Umbilical cord (tissue), 1 donor: ENCODE measurements at regions not wholly inside any gene's neighbourhood (a gene's known extent, or its start where the extent isn't known, plus 50 kb on each side); places are given as distances from the start of the nearest gene placed in this dataset.
"Not testable (repeated sequence)": the region's sequence is repeated elsewhere in the genome, so short reads cannot be mapped to it uniquely, and the experiment has no call there.

Experiments
- DNase-seq: peaks from one replicate; pipeline ENCODE4 v3.0.0-alpha.2; 2015; ENCODE audit warnings: low spot score

DNA sequence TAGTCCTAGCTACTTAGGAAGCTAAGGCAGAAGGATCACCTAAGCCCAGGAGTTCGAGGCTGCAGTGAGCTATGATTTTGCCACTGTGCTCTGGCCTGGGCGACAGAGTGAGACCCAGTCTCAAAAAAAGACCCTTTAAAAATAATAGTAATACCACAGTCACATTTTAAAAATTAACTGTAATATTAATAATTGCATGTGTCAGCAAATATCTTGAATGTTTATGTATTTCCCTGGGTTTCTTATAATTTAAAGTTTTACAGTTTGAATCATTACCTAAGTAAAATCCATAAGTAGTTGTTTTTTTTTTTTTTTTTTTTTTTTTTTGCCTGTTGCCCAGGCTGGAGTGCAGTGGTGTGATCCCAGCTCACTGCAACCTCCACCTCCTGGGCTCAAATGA is 69.2 kb downstream of the LYZL2 start:
- DNase-seq, result no peak

DNA sequence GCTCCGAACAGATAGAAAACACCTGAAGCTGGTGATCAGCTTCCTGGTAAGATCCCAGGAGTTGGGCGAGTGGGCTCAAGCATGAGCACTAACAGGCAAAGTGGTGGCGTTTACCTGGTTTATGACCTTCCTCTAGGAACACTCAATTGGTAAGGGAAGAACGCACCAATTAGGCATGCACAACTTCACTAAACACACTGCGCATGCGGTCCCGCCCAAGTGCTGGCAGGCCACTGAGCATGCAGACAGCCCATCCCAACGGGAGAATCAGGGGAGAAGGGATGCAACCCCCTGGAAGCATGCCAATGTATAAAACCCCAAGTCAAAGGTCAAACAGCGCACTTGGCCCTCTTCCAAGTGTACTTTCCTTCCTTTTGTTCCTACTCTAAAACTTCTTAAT is 70.4 kb downstream of the LYZL2 start:
- DNase-seq, result no peak

DNA sequence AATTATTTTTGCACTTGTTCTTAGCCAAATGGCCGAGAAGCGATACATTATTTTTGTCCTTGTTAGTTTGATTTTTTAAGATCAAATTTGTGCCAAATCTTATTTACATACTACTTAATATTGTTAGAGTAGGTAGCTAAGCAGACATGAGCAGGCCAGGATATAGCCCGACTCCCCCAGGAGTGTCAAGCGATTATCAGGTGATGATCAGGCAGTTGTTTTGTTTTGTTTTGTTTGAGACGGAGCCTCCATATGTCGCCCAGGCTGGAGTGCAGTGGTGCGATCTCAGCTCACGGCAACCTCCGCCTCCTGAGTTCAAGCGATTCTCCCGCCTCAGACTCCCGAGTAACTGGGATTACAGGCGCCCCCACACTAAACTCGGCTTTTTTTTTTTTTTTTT is 71.1 kb downstream of the LYZL2 start:
- DNase-seq, result no peak

DNA sequence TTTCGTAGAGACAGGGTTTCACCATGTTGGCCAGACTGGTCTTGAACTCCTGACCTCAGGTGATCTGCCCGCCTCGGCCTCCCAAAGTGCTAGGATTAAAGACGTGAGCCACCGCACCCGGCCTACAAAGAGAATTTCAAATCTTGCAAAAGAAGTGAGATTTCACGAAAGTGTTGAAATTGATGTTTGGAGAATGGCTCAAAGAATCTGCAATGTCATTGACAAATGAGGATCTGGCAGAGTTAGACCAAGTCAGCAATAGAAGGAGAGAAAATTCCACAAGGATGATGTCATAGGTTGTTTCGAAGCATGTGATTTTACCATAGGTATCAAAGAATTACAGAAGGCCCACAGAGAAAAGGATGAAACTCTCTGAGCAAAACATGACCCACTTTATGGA is 71.7 kb downstream of the LYZL2 start:
- DNase-seq, result no peak

DNA sequence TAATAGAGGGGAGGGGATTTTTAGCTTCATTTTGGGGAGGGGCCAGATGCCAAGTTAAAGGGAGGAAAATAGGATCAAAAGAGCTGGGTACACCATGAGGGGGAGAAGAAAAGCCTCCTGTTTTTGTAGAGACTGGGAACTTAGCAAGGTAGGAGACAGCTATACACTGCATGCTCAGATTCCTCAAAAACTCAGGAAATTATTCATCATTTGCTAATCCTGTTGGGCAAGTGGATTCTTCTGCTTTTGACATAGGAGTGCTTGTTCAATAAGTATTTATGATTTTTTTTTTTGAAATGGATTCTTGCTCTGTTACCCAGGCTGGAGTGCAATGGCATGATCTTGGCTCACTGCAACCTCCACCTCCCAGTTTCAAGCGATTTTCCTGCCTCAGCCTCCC is 73.4 kb downstream of the LYZL2 start:
- no peak for DNase-seq

DNA sequence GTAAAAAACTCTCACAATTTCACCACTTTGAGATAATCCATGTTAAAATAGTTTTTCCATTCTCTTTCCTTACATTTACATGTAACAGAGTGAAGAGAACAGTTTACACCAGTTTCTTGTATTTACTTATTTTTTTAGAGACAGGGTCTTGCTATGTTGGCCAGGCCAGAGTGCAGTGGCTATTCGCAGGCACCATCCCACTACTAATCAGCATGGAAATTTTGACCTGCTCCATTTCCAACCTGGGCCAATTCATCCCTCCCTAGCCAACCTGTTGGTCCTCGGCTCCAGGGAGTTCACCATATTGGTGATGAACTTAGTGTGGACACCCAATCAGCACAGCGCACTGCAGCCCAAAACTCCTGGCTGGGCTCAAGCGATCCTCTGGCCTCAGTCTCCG is 74.1 kb downstream of the LYZL2 start:
- no peak for DNase-seq

DNA sequence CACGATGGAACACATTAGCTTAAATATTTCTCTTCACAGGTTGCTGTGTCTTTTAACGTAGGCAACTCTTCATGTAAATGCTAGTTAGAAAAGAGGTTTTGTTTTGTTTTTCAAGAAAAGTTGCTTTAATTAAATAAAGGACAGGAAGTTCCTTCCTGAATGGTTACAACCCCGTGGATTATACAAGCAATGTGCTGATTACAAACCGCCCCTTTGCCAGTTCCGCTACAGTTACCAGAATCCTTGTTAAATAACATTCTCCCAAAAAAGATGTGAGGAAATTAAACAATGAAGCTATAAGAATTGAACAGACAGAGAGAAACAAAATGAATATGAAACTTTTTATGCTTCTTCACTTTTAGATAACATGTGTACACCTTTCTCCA is 75.1 kb downstream of the LYZL2 start:
- no peak for DNase-seq

DNA sequence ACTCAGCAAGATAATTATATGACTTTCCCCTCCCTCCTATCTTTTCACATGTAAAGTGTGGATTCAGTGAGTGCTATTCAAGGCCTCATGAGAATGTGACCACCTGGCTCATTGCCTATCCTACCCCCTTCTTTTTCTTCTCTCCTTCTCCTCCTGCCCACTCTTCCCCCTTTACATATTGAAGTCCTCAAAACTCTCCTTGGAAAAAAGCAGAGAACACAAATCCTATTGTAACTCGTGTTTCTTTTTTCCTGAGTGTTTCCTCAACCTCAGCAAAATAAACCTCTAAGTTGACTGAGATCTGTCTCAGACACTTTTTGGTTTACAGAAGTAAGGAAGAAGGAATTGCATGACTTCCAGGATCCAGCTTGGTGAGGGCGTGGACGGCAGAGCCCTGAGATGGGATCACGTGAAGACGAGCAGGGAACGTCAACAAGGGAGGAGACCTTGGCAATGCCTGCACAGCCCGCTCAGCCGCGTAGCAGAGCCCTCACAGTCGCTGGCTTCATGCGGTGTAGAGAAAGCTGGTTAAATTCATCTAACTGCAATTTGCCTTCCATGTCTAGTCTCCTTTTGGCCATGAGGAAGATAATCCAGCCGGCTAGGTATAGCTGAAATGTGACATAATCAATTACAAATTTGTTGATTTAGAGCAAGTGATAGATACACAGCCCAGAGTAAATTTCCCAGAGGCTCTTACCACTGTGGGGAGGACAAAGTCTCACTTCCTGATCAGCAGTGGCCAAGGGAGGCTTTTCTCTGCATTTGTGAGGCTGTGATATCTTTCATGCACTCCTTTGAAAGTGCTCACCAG is 75.7 kb downstream of the LYZL2 start:
- DNase-seq, result peak; percentile 81

DNA sequence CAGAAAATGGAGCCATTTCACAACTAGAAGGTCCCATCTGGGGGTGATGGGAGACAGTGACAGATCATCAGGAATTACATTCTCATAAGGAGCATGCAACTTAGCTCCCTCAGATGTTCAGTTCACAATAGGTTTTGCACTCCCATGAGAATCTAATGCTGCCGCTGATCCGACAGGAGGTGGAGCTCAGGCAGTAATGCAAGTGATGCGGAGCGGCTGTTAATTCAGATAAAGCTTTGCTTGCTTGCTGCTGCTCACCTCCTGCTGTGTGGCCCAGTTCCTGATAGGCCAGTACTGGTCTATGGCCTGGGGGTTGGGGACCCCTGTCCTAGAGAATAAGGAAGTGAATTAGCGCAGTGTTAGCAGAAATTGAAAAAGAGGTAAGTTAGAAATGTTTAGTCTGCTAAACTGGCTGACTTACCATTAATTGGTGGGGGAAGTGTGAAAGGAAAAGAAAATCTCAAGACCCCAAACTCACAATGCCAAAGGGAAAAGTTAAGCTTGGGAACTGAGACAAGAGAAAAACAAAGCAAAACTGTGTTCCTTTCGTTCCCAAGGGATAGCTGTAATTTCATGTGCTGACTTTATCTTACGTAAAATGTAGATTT is 76.4 kb downstream of the LYZL2 start:
- peak; percentile 26 for DNase-seq

DNA sequence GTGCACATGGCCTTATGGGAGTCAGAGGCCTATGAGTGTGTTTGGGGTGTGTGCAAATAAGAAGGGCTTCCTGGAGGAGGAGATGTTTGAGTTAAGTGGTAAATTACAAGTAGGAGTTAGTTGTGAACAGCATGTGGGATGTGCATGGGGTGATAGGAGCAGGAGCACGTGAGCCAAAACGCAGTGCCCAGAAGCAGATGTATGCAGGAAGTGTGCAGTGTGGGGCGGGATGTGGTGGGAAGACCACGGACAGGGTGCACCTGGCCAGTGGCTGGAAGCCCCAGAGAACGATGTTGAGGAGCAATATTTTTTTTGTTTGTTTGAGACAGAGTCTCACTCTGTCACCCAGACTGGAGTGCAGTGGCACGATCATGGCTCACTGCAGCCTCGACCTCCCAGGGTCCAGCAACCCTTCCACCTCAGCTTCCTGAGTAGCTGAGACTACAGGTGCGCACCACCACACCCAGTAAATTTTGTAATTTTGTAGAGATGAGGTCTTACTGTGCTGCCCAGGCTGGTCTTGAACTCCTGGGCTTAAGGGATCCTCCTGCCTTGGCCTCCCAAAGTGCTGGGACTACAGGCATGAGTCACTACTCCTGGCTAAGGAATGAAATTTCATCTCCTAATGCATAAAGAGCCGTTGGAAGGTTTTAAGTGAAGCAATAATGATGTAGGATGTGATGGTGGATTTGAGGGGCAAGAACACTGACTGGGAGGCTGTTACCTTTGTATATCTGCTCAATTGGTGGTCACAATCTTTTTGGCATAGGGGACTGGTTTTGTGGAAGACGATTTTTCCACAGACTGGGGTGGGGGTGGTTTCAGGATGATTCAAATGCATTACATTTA is 78.4 kb downstream of the LYZL2 start:
- no peak for DNase-seq

DNA sequence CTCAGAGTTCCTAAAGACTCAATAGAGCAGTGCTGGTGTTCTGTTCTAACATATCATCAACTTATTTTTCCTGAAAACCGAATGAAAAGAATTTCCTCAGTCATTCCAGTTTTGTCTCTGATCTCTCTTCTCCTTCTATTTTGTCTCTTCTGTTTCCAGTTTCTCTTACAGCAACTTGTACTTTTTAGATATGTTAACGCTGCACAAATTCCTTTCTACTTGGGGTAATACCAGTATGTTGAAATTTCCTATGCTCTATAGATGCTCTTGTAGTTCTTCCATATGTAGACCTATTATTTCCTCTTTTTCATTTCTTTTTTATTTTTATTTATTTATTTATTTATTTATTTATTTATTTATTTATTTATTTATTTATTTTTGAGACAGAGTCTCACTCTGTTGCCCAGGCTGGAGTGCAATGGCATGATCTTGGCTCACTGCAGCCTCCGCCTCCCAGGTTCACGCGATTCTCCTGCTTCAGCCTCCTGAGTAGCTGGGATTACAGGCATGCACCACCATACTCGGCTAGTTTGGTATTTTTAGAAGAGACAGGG is 80.3 kb downstream of the LYZL2 start:
- DNase-seq, result peak; percentile 35

DNA sequence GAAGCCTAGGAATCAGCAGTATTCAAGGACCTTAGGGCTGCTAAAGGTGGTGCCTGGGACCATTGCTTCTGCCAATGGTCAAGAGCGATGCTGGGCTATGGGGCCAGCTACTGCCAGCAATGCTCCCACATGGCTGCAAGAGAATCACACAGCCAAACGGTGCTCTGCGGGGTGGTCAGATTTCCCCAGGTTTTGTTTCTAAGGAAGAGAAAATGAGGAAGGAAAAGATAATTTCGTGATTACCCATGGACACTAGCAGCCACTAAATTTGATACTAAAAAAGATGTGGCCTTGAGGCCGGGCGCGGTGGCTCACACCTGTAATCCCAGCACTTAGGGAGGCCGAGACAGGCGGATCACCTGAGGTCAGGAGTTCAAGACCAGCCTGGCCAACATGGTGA is 83.0 kb downstream of the LYZL2 start:
- DNase-seq, result no peak

DNA sequence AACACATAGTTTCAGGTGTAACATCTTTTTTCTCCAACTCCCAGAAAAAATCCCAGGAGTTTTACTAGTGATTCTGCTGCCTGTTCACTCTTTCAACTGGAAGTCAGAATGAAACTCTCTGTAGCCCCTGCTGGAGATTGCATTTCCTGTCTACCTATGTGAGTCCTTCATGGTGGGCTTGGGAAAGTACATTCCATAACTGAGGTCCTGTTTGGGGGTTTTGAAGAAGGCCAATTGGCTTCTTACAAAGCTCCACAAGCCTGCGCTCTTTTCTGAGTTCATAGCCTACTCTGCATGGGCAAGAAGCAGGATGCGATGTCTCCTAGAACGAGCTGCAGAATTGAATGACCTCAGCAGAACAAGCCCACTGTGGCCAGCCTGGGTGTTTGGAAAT is 86.7 kb downstream of the LYZL2 start:
- DNase-seq, result no peak

DNA sequence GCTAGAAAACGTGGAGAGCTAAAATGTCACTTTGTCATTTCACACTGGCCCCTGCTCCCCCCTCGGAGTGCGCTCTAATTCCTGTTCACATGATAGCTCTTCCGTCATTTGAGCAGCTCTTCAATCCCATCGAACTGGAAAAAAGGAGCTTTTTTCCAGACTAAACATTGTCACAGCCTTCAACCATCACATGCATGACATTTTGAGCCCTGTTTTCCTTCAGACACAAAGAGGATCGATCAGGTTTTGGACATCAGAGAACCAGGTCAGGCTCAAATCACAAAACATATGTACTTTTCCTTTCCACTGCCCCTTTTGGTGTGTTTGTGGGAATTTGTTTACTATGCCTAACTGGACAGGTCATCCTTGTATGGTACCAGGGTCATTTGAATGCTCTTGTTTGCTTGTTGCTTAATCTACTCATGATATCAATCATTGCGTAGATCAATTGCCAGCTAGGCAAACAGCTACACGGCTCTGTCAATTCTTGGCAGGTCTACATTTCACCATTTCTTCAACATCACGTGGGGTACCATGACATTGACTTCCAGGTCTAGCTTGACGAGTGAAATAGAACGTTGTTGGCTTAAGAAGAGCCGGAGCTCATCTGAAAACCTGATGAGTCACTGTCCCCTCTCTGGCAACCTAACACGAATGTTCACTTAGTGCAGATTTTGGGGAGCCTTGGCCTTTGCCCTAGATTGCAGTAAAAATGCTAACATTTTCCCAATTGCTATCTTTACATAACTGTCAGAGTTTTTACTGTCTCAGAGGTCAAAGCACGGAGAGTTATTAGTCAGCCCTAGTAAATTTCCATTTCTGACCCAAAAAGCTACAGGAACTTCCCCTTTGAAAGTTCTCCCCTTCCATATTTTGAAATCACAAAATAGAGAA is 87.3 kb downstream of the LYZL2 start:
- no peak for DNase-seq

DNA sequence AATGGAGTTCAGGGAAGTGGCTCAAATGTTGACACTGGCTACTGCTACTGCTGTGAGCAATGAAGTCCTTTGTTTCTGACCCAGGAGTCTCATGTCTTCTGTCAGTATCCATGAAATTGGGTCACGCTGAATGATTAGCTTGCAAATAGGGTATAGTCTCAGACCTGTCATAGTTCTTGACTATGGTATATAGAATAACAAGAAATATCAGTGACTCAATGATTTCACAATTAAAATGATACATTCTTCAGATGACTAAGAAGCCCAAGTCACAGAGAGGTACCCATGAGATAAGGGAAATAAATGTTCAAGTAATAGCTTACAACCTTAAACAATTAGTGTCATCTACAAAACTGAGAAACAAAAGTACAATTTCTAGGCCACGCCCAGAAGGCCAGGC is 89.3 kb downstream of the LYZL2 start:
- DNase-seq, result no peak

DNA sequence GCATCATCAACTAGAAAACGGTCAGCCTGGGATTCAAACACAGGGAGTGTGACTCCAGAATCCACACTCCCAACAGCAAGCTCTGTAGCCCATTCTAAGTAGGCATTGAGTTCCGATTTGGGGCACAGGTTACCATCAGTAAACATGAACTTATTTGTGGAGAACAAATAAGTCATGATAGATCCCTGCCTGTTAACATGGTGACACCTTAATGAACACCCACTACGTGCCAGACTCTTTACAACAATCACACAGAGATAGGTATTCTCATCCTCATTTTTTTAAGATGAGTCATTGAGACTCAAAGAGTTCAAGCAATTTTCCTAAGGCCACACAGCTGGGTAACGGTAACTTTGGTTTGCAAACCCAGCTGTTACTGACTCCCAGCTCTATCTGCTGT is 91.5 kb downstream of the LYZL2 start:
- no peak for DNase-seq

DNA sequence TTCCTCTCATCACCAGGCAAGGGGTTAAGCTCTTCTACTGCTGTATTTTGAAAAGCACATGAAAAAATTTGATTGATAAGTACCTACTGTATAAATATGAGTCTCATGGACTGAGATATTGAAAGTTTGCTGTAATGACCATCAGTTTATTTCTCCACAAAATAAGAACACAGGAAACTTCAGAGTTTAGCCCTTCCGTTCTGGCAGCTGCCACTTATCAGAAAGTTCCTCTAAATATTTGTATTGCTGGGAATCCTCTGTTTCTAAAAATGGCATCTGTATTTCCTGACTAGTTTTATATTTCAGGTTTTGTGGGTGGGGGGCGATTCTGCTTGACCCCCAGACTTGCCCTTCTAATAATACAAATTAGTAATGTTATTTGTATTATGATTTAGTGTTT is 92.0 kb downstream of the LYZL2 start:
- DNase-seq, result no peak

DNA sequence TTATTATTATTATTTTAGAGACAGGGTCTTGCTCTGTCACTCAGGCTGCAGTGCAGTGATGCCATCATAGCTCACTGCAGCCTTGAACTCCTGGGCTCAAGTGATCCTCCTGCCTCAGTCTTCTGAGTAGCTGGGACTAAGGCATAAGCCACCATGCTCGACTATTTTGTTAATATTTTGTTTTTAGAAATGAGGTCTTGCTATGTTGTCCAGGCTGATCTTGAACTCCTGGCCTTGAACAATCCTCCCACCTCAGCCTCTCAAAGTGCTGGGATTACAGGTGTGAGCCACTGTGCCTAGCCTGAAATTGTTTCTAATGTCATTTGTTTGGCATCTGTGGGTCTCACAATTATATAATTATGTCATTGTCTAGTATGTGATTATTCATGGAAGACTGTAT is 92.4 kb downstream of the LYZL2 start:
- not testable (repeated sequence) for DNase-seq

DNA sequence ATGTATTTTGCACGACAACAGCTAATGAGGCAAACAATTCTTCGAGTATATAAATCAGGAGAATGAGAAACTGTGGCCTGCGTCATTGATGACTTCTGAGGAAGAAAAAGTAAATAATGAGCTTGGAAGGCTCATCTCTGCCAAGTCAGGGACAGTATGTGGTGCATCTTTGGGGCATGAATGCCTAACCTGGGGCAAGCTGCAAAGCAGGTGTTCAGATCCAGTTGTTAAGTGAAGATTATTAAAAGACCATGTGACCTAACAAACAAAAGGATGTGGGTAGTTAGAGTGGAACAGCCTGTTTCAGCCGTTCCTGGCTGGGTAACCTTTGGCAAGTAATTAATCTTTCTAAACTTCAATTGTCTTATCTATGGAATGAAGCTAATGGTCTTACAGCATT is 93.0 kb downstream of the LYZL2 start:
- DNase-seq, result no peak

DNA sequence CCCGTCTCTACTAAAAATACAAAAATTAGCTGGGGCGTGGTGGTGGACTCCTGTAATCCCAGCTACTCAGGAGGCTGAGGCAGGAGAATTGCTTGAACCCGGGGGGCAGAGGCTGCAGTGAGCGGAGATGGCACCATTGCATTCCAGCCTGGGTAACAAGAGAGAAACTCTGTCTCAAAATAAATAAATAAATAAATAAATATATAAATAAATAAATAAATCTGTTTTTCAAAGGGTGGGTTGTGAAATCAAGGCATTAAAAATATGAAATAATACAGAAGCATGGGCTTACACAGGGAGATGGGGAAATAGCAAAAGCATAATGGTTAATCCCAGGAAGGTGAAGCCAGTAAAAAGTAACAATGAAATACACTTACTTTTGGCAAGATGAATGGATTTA is 93.9 kb downstream of the LYZL2 start:
- no peak for DNase-seq

DNA sequence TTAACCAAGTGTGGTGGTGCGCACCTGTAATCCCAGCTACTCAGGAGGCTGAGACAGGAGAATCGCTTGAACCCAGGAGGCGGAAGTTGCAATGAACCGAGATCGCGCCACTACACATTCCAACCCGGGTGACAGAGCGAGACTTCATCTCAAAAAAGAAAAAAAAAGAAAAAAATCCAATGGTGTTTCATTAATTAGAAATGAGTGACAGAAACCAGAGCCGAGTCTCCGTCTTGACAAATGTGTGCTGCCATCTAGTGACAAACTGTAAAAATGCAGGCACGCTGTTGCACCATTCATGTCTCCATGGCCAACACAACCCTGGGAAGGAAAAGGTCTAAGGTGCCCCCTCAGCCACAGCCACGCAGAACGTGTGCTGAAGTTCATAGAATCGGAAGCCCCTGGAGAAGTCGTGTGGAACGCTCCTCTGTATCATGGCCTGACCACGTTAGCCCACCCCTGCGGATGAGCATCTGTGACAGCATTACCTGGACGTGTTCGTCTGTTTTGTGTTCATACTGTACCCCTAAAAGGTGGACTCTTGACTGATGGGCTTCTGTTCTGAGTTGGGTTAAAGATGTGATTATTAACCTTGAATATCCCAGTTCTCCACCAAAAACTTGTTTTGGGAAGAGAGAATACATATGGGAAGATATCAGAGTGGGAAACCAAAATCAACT is 94.9 kb downstream of the LYZL2 start:
- peak; percentile 73 for DNase-seq
